ENCODE measurements at regions not wholly inside any gene's neighbourhood (a gene's known extent, or its start where the extent isn't known, plus 50 kb on each side); places are given as distances from the start of the nearest gene placed in this dataset.

DNA sequence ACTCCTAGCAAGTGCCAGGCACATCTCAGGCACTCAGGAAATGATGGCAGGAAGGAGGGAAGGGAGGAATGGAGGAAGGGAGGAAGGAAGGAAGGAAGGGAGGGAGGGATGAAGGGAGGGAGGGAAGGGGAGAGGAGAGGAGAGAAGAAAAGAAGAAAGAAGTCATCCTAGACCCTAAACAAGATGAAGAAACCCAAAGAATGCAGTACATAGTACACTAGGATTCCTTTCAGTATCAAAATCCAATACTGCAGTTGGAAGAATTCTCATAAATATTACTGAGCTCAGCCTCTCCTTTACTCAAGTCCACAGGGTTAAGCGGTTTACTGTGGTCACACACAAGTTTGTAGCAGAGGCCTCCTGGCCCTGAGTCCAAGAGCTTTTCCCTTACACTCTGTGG is 155.7 kb upstream of the ETAA1 start:
- DNase-seq (ENCODE audit: low read depth) = no peak

DNA sequence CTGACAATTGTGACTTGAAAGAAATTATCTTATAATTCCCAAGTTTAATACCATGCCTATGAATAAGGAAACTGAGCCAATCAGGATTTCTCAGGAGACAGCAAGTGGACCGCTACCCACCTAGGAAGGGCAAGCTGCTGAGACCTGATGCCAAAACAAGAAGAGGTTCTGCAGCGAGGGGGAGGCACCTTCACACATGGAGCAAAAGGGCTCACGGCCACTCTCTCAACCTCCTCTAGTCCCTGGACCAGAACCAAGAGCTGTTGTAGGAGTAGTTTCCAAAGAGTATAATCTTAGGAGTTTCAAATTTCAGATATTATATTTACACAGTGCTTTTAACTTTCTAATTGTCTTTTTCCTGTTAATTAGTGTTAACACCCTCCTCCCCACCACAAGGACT is 154.7 kb upstream of the ETAA1 start:
- DNase-seq (ENCODE audit: low read depth) = no peak

DNA sequence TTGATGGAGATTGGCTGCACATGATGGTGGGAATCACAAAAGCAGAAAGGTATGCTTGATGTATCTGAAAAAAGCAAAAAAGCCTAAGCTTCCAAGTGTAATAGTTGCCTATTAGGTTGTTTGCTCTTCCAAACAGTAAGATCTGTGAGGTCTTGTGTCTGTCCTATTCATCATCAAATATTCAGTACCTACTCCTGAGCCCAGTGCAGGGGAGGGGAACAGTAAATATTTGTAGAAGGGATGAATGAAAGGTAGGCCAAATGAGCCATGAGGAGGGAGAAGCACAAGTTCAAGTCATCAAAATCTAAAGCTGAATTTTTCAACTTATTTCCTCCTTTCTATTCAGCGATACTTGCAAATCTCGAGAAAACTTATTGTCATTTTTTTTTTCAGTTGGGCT is 153.2 kb upstream of the ETAA1 start:
- DNase-seq (ENCODE audit: low read depth) = no peak

DNA sequence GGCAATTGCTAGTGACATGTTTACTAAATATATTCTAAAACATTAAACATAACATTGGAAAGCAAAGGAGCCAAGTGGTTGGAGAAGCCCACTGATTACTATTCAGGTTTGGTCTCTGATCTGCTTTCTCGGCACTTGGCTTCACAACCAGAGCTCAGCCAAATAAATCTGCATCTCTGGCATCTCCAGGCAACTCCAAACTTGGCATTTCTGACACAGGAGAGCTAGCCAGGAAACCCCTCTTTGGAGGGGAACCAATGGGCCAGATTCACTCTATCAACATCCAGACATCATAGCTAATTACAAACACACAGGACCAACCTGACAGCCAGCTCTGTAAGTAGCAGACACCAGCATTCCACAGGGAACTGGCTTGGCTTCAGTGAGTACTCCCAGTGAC is 150.3 kb upstream of the ETAA1 start:
- DNase-seq (ENCODE audit: low read depth) = no peak

DNA sequence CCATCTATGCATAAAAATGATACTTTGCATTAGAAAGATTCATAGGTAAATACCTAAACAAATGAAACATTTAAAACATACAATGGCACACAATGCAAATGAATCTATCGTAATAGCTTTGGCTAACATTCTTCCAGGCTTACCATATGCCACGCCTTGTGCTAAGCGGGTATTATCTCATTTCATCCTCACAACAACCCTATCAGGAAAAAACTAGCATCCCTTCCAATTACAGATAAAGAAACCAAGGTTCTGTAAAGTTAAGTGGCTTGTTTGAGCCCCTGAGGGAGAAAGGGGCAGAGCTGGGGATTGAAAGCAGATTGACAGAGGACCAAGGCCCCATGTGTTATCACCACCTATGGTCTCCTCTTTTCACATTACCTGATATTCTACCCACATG is 145.4 kb upstream of the ETAA1 start:
- no peak for DNase-seq (ENCODE audit: low read depth)

DNA sequence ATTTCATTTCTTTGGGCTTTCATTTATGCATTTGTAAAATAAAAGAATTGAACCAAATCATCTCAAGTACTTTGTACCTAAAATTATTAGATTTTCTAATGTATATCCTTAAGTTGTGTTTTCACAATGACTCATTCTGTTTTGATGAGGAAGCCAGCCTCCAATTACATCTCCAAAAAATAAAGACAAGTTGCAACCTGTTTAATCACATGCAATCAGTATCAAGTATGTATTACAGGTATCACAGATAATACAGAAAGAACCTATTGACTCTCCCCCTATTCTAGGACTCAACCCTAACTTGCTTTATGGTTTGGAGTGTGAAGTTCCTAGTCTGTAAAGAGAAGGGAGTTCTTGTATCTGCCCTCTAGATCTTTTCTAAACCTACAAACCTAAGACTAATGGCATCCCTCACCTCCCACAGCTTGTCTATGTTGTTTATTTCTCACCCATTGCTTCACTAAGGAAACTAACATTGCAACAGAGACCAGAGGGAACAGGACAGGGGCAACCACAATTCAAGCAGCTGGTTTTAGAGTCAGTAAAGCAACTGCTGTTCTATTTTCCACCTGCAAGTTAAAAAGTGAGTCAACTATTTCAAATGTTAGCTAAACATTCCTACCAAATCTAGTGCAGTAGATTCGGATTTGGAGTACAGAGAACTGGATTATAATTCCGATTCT is 141.1 kb upstream of the ETAA1 start:
- peak; percentile 35 for DNase-seq (ENCODE audit: low read depth)

DNA sequence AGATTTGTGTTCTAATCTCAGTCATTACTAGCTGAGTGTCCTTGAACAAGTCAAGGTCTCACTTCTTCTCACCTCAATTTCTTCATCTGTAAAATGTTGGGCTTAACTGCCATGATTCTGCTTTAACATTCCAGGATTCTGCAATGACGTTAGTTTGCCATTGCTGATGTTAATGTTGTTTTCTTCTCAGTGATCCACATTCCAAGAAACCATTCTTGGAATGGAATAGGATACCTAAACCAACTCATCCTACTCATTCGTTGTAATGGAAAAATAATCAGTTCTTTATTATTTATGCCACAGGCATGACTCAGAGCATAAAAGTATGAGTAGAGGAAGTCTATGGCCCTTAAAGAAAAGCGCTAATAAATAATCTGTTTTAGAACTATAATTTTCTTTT is 140.2 kb upstream of the ETAA1 start:
- peak; percentile 69 for DNase-seq (ENCODE audit: low read depth)

DNA sequence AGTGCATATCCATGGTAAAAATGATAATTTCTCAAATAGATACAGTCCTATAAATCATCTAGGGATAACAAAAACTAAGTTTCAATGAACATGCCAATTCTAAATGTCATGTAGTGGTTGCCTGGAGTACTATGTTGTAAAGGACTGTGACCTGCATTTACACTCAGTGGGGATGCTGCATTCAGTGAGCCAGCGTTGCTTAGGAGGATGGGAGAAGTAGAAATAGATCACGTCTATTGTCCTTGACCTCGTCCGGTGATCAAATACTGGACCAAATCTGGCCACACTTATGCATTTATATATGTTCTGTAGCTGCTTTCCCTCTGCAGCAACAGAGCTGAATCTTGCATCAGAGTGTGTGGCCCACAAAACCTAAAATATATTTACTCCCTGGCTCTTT is 139.0 kb upstream of the ETAA1 start:
- no peak for DNase-seq (ENCODE audit: low read depth)

DNA sequence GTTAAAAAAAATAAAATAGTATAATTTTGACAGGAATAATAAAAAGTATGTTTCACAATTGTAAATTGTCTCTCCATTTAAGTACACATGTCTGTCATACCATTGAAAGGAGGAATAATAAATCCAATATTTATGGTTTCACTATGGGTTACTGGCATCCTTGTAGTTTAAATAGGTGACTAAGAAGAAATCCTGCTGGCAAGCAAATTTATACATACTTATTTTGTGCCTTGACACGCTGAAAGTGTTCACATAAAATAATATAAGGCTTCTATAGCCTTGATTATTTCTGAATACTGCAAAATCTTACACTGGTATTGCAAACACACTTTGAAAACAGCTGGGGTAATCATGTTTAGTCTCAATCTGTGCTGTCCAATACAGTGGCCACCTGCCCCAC is 138.3 kb upstream of the ETAA1 start:
- no peak for DNase-seq (ENCODE audit: low read depth)

DNA sequence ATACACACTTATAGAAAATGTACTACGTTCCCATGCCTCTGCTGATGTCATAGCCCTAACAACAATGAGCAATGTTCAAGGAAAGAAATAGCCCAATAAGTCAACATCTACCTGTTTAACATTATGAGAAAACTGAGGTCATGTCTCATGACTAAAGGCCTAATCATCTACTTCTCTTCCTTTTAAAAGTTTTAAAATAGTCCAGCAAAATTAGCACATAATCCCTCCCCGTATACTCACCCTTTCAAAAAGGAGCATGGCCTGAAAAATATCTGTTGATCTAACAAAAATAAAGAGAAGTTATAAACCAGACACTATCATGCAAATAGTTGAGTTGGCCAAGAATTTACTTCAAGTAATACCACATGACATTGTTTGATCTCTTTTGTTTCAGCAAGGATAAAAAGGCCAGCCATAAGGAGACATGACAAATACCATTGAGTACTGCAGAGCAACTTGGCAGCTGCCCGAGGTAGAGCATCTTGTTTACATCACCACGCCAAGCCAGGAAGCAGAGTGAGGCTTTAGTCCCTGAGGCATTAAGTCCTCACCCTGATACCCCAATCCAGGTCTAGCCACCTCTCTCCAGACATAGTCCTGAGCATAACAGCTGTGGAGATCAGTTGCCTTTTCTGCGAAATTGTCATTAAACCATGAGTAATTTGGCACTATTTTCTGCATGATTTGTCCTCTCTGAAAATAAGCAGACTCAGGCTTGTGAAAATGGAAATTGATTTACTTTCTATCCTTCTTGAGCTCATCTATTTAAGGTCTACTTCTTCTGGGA is 137.4 kb upstream of the ETAA1 start:
- peak; percentile 95 for DNase-seq (ENCODE audit: low read depth)

DNA sequence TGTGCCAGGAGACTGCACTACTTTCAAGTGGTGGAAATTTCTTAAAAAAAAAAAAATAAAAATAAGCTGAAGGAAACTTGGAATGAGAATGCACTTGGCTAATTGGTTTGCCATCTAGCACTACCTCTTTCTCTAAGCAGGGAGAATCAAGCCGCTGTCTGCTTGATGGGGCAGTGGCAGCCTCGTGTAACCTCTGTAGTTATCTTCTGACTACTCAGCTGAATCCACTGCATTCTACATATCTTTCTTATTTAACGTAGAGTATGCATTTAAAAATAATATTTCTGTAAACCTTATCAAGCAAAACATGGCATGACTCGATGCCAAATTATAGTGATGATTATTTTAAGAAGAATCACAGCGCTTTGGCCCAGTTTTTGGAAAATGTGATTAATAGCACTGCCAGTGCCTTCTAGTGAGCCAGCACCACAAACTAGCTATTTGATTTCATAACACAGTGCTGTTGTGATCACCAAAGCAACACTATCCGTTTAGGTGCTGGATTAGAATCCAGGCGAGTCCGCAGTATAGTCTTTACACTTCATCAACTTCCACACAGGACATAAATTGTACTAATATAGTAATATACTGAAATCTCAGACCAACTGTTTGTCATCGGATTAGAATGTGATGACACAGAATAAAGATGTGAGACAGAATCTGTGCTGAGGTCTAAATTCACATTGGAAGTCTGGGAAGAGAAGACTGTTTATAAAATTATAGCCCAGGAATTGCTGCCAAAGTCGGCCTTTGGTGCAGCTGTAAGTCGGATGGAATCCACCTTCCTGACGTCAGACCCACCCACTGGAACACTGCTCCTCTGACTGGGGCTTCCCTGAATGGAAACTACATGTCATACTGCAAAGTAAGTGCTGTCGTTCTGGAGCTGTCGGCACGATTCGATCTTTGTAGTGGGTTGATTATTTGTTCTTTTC is 136.5 kb upstream of the ETAA1 start:
- DNase-seq (ENCODE audit: low read depth) = peak; percentile 99

DNA sequence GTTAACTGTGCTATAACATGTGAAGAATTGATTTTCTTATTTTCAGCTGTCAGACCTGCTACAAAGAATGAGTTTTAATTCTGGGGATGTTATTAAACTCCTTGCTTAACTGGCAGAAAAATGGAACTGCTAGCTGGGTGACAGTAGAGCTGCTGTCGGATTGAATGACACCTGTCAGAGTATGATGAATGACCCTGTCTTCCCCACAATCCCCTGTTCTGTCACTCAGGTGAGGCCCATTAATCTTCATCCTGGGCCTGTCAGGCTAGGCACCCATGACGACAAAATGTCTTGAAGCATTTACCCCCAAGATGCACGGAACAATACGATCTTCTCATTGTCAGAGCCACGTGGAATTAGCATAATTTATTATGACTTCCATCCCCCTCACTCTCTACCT is 129.9 kb upstream of the ETAA1 start:
- DNase-seq (ENCODE audit: low read depth) = no peak

DNA sequence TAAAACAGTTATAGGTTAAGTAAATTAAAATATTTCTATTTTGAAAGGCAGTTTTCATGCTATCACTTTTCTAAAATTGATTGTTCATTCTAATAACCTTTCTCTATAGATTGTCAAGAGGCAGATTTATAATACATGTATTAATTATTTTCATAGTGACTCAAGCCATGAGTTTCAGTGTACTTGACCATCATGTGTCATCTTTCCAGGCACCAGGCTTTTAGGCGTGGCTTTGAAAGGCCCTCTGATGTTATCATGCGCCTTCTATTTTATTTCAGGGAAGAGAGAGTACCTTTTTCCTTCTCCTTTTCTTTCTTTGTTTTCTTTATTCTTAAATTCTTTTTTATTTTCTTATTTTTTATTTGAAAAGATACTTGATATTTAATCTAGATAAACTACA is 128.3 kb upstream of the ETAA1 start:
- DNase-seq (ENCODE audit: low read depth) = peak; percentile 92

DNA sequence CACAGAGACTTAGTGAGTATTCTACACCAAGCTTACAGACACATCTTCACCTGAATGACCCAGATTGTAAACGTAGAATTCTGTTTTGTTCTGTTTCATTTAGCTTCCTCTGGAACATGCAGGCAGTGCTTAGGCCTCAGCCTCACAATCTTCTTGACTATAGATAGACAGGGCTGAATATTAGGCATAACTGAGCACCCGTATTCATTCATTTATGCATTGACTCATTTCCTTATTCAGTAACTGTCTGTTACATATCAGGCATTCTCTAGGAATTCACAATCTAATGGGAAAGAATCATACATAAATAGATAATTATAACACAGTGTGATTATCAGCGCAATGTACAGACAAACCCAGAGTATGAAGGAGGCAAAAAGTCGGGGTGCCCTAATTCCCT is 124.9 kb upstream of the ETAA1 start:
- peak; percentile 69 for DNase-seq (ENCODE audit: low read depth)

DNA sequence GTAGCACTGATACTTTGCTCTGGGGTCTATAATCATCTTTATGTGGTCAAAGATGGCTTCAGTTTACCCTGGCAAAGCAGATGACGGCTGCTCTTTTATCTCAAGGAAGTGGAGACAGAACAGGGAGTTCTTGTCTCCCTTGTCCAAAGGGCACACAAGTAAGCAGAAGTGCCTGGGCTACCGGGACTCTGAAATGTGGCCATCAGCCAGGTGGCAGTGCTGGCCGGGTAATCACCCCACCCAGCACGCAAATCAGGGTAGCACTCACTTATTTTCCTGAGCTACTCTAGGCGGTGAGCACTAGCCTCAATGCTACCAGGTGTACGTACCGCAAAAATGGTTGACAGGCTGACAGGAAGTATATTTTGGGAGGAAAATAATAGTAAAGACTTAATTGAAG is 119.7 kb upstream of the ETAA1 start:
- no peak for DNase-seq (ENCODE audit: low read depth)

DNA sequence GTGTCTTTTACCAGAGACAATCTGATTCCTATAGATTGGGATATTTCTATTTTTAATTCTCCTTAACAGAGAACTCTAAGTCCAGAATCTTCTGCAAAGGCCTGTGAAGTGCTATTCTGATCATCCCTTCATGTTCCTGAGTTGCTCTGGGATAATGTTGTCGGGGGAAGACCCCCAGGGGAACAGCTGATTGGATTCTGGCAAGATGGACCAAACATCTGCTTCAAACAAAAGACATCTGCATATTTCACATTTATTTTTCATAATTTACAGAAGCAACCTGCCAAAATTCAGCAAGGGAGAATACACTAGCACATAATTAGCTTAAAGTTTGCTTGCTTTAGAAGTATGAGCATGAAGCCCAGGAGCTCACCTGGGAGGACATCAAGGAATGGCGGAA is 116.0 kb upstream of the ETAA1 start:
- DNase-seq (ENCODE audit: low read depth) = no peak

DNA sequence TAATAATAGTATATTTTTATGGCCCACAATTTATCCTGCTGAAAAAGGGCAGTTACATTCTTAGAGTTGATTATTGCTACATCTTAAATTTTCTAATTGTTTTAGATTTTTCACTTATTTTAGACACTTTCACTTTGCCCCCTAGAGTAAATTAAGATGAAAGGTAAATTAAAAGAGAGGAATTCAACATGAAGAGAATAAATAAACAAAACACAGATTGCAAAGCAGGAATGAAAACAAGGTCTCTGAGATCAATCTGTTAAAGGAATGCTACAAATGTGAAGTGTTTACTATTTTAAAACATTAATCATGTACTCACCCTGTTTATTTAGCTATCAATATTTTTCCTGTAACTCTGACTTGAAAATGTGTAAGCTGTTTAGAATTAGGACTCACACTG is 113.5 kb upstream of the ETAA1 start:
- peak; percentile 16 for DNase-seq (ENCODE audit: low read depth)

DNA sequence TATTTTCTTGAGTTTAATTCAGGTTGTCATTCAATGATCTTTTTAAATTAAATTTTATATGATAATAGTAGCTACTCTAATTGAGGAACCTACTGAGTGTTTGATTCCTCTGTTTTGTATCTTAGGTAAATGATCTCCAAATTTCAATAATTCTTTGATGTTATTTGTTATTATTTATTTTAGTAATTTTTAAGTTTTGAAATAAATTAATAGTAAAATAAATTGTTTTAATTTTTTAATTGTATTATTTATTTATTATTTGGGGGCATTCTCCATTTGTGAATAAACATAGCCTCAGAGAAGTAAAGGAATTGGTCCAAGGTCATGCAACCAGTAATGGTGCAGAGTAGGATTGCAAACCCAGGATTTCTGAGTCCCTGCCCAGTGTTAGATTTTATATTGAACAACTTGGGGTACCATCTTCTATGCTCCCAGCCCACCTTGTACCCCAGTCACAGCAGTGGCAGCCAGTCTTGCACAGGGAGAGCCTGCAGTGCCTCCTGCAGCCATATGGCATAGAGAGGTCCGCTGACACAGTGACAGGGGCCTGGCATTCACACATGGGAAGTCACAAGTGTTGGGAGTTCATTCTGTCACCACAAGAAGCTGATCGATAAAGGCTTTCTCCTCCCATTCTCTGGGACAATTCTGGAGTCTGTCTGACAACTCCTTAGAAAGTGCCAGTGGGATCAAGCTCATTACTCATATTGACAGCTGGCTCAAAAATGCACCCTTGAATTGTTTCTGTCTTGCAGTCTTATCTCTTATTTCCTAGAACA is 110.0 kb upstream of the ETAA1 start:
- DNase-seq (ENCODE audit: low read depth) = no peak

DNA sequence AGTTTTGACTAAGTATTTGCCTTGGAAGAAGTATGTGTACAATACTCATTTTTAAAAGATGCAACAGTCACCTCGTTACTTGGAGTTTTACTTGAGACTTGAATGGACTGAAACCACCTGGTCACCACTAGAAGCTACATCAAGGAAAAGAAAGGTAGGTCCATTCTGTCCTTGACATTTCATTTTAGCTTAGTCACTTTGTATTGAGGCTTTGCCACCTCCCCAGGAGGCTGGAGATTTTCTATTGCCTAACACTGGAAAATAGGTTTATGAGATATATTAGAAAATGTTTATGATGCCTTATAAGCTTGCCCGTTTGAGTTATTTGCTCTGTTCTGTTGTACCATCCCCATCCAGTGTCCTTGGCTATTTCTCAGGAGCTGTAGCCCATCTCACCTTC is 107.9 kb upstream of the ETAA1 start:
- peak; percentile 13 for DNase-seq (ENCODE audit: low read depth)

DNA sequence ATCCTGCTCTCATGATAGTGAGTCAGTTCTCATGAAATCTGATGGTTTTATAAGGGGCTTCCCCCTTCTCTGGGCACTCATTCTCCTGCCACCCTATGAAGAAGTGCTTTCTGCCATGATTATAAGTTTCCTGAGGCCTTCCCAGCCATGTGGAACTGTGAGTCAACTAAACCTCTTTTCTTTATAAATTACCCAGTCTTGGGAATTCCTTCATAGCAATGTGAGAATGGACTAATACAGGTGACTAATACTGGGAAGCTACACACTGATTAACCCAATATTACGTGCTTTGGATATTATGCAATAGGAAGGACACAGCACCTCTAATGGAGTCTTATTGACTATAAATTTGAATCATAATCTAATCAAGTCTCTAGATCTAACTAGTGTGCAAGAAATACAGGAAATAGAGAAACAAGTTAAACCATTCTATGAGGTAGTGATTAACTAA is 107.2 kb upstream of the ETAA1 start:
- DNase-seq (ENCODE audit: low read depth) = peak; percentile 94

DNA sequence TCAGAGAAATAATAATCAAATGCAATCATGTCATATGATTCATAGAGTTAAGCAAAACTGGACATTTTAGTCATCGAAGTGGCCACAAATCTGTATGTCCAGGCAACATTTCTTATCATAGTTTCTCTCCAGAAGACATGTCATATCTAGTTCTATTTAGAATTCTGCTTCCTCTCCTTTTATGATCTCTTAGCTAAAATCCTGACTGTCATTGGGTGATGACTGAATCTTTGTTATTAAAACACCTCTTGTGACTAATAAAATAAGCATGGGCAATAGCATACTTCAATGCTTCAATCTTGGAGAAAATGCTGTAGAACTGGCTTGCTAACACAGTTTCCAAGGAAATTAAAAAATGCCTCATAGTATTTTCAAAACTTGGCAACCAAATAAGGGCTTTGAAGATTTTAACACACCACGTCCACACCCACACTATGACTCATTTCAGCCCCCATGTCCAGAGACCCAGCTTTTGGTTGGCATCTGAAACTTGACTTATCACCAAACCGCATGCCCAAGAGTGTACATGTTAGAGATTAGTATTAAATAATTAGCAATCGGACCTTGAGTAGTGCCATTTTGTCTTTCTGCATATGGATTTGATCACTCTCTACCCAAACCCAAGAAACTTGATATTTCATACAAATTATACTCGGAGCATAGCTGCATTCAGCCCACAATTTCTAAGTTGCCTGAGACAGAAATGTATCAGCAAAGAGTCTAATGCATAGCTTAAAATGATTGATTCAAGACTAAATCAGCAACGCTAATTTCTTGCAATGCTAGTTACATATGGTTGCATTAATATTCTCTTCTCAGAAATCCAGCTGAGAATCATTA is 106.5 kb upstream of the ETAA1 start:
- DNase-seq (ENCODE audit: low read depth) = peak; percentile 87

All from ELR (cell line).